Cardiac fibroblast (primary cell): ENCODE measurements at regions not wholly inside any gene's neighbourhood (a gene's known extent, or its start where the extent isn't known, plus 50 kb on each side); places are given as distances from the start of the nearest gene placed in this dataset.
A peak's percentile ranks its signal among the peaks of the same experiment; 100 is the strongest.

Source experiments
- DNase-seq, 2 donors: peaks; one replicate each; pipeline versions ENCODE4 v3.0.0 to v3.0.0-alpha.2; 2010; ENCODE audit warnings: low read depth in 2 of 2
- H3K4me3 ChIP-seq, 2 donors: replicated peaks in 1 of 2; 1 replicate in 1 of 2; 2 replicates in 1 of 2; pipeline ENCODE4 v1.5.1; 2011; ENCODE audit warnings: low read depth in 2 of 2, low read length in 2 of 2, mild to moderate bottlenecking in 2 of 2, moderate library complexity in 1 of 2
- TF ChIP-seq, protein P1 (sequence below): IDR thresholded peaks from one replicate; pipeline ENCODE4 v1.5.1; 2011; ENCODE audit warnings: low read depth, mild to moderate bottlenecking, low read length, inconsistent platforms

DNA sequence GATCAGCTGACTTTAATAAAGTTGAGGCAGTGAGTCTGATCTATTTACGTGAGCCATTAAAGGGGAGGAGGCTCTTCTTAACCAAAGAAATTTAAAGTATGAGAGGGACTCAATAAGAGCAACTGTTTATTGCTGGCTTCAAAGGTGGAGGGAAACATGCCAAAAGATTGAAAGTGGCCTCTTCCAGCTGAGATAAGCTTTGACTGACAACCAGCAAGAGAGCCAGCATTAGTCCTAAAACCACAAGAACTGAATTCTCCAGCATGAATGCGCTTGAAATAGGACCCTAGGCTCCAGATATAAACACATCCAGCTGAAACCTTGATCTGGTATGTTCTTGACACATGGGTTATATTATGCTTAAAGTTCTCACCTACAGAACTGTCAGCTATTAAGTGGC, 123.1 kb upstream of the GJE1 start:
- no peak overlapping the region for H3K4me3 ChIP-seq
- peak; percentile 16 to 85 for DNase-seq
- TF ChIP-seq, protein P1, sequence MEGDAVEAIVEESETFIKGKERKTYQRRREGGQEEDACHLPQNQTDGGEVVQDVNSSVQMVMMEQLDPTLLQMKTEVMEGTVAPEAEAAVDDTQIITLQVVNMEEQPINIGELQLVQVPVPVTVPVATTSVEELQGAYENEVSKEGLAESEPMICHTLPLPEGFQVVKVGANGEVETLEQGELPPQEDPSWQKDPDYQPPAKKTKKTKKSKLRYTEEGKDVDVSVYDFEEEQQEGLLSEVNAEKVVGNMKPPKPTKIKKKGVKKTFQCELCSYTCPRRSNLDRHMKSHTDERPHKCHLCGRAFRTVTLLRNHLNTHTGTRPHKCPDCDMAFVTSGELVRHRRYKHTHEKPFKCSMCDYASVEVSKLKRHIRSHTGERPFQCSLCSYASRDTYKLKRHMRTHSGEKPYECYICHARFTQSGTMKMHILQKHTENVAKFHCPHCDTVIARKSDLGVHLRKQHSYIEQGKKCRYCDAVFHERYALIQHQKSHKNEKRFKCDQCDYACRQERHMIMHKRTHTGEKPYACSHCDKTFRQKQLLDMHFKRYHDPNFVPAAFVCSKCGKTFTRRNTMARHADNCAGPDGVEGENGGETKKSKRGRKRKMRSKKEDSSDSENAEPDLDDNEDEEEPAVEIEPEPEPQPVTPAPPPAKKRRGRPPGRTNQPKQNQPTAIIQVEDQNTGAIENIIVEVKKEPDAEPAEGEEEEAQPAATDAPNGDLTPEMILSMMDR = no peak

GRCh38 chr6:142008781-142009180, 123.9 kb upstream of the GJE1 start:
- TF ChIP-seq, protein P1 = no peak
- DNase-seq = no peak
- no peak overlapping the region for H3K4me3 ChIP-seq

- no peak overlapping the region for H3K4me3 ChIP-seq
- TF ChIP-seq, protein P1 = no peak
- DNase-seq = peak in 1 of 2 donors; percentile 39
Measured at GRCh38 chr6:142008016-142008735, 124.5 kb upstream of the GJE1 start.

DNA sequence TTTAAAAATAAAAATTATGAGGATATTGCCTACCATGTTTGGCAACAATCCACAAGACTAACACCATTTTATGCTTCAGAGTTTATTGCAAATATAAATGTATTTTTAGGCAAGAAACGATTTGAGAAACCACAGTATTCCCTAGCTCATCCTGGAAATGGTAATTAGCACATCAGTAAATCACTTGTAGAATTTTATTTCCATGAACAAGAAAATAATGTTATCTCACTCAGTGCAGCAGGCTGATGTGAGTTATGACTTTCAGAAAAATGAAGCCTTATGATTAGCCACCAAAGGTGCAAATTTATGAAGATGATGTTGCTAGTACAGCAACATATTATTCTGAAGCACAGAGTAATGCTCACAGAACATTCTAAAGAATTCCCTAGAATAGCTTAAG, 127.7 kb upstream of the GJE1 start:
- no peak overlapping the region for H3K4me3 ChIP-seq
- TF ChIP-seq, protein P1 = no peak
- no peak for DNase-seq

DNA sequence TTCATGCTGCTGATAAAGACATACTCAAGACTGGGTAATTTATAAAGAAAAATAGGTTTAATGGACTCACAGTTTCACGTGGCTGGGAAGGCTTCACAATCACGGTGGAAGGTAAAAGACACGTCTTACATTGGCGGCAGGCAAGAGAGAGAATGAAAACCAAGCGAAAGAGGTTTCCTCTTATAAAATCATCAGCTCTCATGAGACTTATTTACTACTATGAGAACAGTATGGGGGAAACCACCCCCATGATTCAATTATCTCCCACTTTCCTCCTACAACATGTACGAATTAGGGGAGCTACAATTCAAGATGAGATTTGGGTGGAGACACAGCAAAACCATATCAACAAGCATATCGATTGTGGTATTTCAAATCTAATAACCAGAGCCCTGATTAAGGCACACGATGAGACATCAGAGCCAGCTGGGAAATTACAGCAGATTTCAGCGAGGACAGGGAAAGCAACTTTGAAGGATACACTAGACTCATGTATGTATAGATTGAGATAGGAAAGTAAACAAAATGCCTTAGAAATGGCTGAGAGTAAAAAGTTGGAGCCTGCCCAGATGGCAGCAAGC, 129.8 kb upstream of the GJE1 start:
- no peak overlapping the region for H3K4me3 ChIP-seq
- TF ChIP-seq, protein P1 = no peak
- DNase-seq = no peak

- TF ChIP-seq, protein P1 = no peak
- no peak overlapping the region for H3K4me3 ChIP-seq
- no peak for DNase-seq
Measured at GRCh38 chr6:141996823-141997222, 135.9 kb upstream of the GJE1 start.
